Astrocyte (in vitro differentiated cells and primary cell): ENCODE measurements at regions not wholly inside any gene's neighbourhood (a gene's known extent, or its start where the extent isn't known, plus 50 kb on each side); places are given as distances from the start of the nearest gene placed in this dataset.

Experiments used
- EZH2 ChIP-seq: IDR thresholded peaks from 2 replicates; pipeline ENCODE4 v1.6.1; 2012; ENCODE audit warnings: mild to moderate bottlenecking, low read length, inconsistent platforms; ENCODE audit not compliant: insufficient read depth
- TF ChIP-seq, protein P1 (sequence below): IDR thresholded peaks from 2 replicates; pipeline ENCODE4 v1.5.1; 2011; ENCODE audit warnings: low read depth, mild to moderate bottlenecking, inconsistent platforms, low read length, moderate library complexity; ENCODE audit not compliant: insufficient read depth

DNA sequence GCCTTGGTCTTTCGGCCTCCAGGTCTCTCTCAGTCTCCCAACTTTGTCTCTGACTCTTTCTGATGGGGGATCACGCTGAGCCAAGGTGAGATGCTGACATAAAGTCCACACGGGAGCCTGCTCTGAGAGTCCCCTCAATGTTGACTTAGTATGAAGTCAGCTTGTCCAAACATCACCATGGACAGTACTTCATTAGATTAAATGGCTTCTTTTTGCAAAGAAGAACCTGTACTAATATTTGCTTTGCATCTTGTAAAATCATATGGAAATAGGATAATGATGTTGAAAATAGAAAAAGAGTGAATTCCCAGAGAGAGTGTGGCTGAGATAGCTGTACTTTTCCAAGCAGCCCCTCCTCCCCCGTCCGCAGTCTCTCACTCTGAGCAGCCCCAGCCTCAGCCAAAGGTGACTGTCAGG lies 56.7 kb upstream of the SIAH1 start:
- TF ChIP-seq, protein P1, sequence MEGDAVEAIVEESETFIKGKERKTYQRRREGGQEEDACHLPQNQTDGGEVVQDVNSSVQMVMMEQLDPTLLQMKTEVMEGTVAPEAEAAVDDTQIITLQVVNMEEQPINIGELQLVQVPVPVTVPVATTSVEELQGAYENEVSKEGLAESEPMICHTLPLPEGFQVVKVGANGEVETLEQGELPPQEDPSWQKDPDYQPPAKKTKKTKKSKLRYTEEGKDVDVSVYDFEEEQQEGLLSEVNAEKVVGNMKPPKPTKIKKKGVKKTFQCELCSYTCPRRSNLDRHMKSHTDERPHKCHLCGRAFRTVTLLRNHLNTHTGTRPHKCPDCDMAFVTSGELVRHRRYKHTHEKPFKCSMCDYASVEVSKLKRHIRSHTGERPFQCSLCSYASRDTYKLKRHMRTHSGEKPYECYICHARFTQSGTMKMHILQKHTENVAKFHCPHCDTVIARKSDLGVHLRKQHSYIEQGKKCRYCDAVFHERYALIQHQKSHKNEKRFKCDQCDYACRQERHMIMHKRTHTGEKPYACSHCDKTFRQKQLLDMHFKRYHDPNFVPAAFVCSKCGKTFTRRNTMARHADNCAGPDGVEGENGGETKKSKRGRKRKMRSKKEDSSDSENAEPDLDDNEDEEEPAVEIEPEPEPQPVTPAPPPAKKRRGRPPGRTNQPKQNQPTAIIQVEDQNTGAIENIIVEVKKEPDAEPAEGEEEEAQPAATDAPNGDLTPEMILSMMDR, result no peak
- TF ChIP-seq EZH2, result no peak
